Gastroesophageal sphincter (tissue), 3 donors: ENCODE measurements at regions not wholly inside any gene's neighbourhood (a gene's known extent, or its start where the extent isn't known, plus 50 kb on each side); places are given as distances from the start of the nearest gene placed in this dataset.

Experiments
- CTCF ChIP-seq, 4 experiments: fragments of 200-600 bp in 2 of 4; fragments of 450-650 bp in 2 of 4; sonication (generic) in 1 of 4; IDR thresholded peaks; one replicate each; pipeline ENCODE4 v1.5.1; 2017 to 2019; ENCODE audit warnings: antibody characterized with exemption in 4 of 4, mild to moderate bottlenecking in 2 of 4, moderate library complexity in 2 of 4
- EP300 ChIP-seq: sonication (generic); formaldehyde crosslinking; IDR thresholded peaks from one replicate; pipeline ENCODE4 v1.6.1; 2017; ENCODE audit warnings: antibody characterized with exemption, mild to moderate bottlenecking
- POLR2A ChIP-seq, 2 donors: fragments of 450-650 bp; IDR thresholded peaks; one replicate each; pipeline ENCODE4 v1.6.1; 2017; ENCODE audit warnings: antibody characterized with exemption in 2 of 2, mild to moderate bottlenecking in 2 of 2, moderate library complexity in 1 of 2
- POLR2AphosphoS5 ChIP-seq: sonication (generic); formaldehyde crosslinking; IDR thresholded peaks from one replicate; pipeline ENCODE4 v1.6.1; 2017; ENCODE audit warnings: antibody characterized with exemption

GRCh38 chr2:217444509-217444908 lies 558.3 kb downstream of the TNS1 start:
- TF ChIP-seq CTCF (IDR thresholded peaks at IDR 0.05) = no peak
- TF ChIP-seq EP300 = no peak
- no peak for TF ChIP-seq POLR2A (IDR thresholded peaks at IDR 0.05)
- TF ChIP-seq POLR2AphosphoS5 = no peak
